IPS-NIHi7 (cell line): ENCODE measurements at regions not wholly inside any gene's neighbourhood (a gene's known extent, or its start where the extent isn't known, plus 50 kb on each side); places are given as distances from the start of the nearest gene placed in this dataset.
A peak's percentile ranks its signal among the peaks of the same experiment; 100 is the strongest.

ENCODE experiments used
- DNase-seq: peaks from one replicate; pipeline ENCODE4 v3.0.0; 2012; ENCODE audit warnings: mixed read lengths; ENCODE audit errors: extremely low spot score

- DNase-seq = no peak
Measured at GRCh38 chr6:168134560-168135201, 55.7 kb upstream of the FRMD1 start.

- no peak for DNase-seq
Measured at GRCh38 chr6:168133687-168134559, 54.9 kb upstream of the FRMD1 start.

GRCh38 chr6:168133168-168133561 is 54.2 kb upstream of the FRMD1 start:
- peak; percentile 51 for DNase-seq

- peak; percentile 83 for DNase-seq
Measured at GRCh38 chr6:168132531-168133167, 53.6 kb upstream of the FRMD1 start.

GRCh38 chr6:168131464-168132415 is 52.7 kb upstream of the FRMD1 start:
- DNase-seq = peak; percentile 45

- peak; percentile 10 for DNase-seq
Measured at GRCh38 chr6:168130697-168131371, 51.8 kb upstream of the FRMD1 start.

GRCh38 chr6:168130168-168130696 is 51.2 kb upstream of the FRMD1 start:
- peak; percentile 11 for DNase-seq

- DNase-seq = no peak
Measured at GRCh38 chr6:168129292-168130167, 50.5 kb upstream of the FRMD1 start.

GRCh38 chr6:168128631-168129291 is 49.7 kb upstream of the FRMD1 start:
- DNase-seq = no peak
